HG03378 (cell line): ENCODE measurements at regions not wholly inside any gene's neighbourhood (a gene's known extent, or its start where the extent isn't known, plus 50 kb on each side); places are given as distances from the start of the nearest gene placed in this dataset.
A peak's percentile ranks its signal among the peaks of the same experiment; 100 is the strongest.
"Not testable (repeated sequence)": the region's sequence is repeated elsewhere in the genome, so short reads cannot be mapped to it uniquely, and the experiment has no call there.

Experiments
- ATAC-seq: cut with Tn5 transposase; IDR thresholded peaks from one replicate; pipeline ENCODE4 v1.9.1; 2021; ENCODE audit warnings: mild to moderate bottlenecking, moderate library complexity; ENCODE audit not compliant: unreplicated experiment

GRCh38 chr1:187038784-187039183 lies 210.0 kb downstream of the PLA2G4A start:
- no peak for ATAC-seq

- no peak for ATAC-seq
Observed at GRCh38 chr1:187041104-187041503, 212.4 kb downstream of the PLA2G4A start.

- no peak for ATAC-seq
Observed at GRCh38 chr1:187042538-187042937, 213.8 kb downstream of the PLA2G4A start.

- not testable (repeated sequence) for ATAC-seq
Observed at GRCh38 chr1:187043433-187043832, 214.7 kb downstream of the PLA2G4A start.

GRCh38 chr1:187044411-187044810 lies 215.7 kb downstream of the PLA2G4A start:
- no peak for ATAC-seq

- no peak for ATAC-seq
Observed at GRCh38 chr1:187045371-187045770, 216.6 kb downstream of the PLA2G4A start.

- no peak for ATAC-seq
Observed at GRCh38 chr1:187046293-187046692, 217.5 kb downstream of the PLA2G4A start.

GRCh38 chr1:187047298-187047697 lies 218.5 kb downstream of the PLA2G4A start:
- no peak for ATAC-seq

GRCh38 chr1:187051618-187052232 lies 223.0 kb downstream of the PLA2G4A start:
- peak; percentile 81 for ATAC-seq

GRCh38 chr1:187053876-187054275 lies 225.1 kb downstream of the PLA2G4A start:
- no peak for ATAC-seq

GRCh38 chr1:187054862-187055757 lies 226.4 kb downstream of the PLA2G4A start:
- no peak for ATAC-seq

- no peak for ATAC-seq
Observed at GRCh38 chr1:187063271-187063670, 234.5 kb downstream of the PLA2G4A start.

GRCh38 chr1:187067160-187067559 lies 238.4 kb downstream of the PLA2G4A start:
- ATAC-seq, result no peak

- no peak for ATAC-seq
Observed at GRCh38 chr1:187070076-187070475, 241.3 kb downstream of the PLA2G4A start.

- not testable (repeated sequence) for ATAC-seq
Observed at GRCh38 chr1:187072262-187073034, 243.7 kb downstream of the PLA2G4A start.

- not testable (repeated sequence) for ATAC-seq
Observed at GRCh38 chr1:187073035-187073560, 244.3 kb downstream of the PLA2G4A start.

- ATAC-seq, result not testable (repeated sequence)
Observed at GRCh38 chr1:187073634-187074245, 245.0 kb downstream of the PLA2G4A start.

- no peak for ATAC-seq
Observed at GRCh38 chr1:187074445-187075048, 245.8 kb downstream of the PLA2G4A start.

- ATAC-seq, result no peak
Observed at GRCh38 chr1:187076922-187077321, 248.2 kb downstream of the PLA2G4A start.

- no peak for ATAC-seq
Observed at GRCh38 chr1:187078321-187078720, 249.6 kb downstream of the PLA2G4A start.
